ENCODE measurements at regions not wholly inside any gene's neighbourhood (a gene's known extent, or its start where the extent isn't known, plus 50 kb on each side); places are given as distances from the start of the nearest gene placed in this dataset.
"Not testable (repeated sequence)": the region's sequence is repeated elsewhere in the genome, so short reads cannot be mapped to it uniquely, and the experiment has no call there.

- DNase-seq: no peak
Measured at GRCh38 chr5:159504106-159504856, 174.0 kb upstream of the IL12B start.

- no peak for DNase-seq
Measured at GRCh38 chr5:159504857-159505304, 174.6 kb upstream of the IL12B start.

DNA sequence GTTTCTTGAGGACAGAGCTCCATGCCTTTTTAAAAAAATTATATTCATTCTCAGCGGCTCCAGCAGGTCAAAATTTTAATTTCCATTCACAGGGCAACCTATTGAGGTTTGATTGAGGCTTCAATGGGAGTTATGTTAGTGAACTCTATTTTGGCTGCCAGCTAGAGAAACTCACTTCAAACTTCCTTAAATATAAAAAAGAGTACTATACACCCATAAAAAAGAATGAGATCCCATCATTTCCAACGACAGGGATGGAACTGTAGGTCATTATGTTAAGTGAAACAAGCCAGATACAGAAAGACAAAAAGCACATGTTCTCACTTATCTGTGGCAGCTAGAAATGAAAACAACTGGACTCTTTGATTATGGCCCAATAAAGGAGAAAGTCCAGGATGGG lies 176.8 kb upstream of the IL12B start:
- DNase-seq: no peak

DNA sequence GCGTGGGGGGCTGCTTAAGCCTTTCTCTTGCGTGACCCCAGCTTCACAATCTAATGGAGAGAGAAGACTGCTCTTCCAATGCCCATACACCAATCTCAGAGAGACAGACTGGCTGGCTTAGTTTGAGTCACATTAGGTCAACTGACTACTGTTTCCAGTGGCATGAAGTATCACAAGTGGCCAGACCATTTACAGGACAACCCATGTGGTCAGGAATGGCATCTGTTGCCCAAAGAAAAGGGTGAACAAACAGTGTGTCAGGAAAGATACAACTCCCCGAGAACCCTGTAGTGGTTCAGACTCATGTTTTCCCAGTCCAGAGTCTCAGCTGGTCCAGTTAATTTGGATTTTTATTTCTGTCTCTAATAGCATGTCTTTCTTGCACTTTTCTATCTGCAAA lies 177.4 kb upstream of the IL12B start:
- DNase-seq: no peak

- no peak for DNase-seq
Measured at GRCh38 chr5:159508344-159508743, 178.1 kb upstream of the IL12B start.

- DNase-seq: no peak
Measured at GRCh38 chr5:159509002-159509660, 178.8 kb upstream of the IL12B start.

GRCh38 chr5:159510282-159510681 lies 180.0 kb upstream of the IL12B start:
- DNase-seq: no peak

DNA sequence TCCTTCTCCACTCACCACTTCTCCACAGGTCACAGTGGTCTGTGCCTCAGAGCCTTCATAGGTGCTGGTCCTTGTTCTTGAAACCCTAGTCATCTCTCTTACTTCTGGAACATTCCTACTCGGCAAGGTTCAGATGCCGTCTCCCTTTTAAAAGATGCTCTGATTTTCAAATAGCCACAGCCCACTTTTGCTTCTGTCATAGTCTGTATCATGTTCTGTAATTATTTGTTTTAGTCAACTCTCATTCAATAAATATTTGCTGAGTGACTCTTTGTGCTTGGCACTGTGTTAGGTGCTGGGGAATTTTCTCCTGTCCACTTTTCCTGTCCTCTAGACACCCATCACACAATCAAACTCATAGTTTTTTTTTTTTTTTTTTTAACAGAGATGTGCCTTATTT lies 181.3 kb upstream of the IL12B start:
- no peak for DNase-seq

DNA sequence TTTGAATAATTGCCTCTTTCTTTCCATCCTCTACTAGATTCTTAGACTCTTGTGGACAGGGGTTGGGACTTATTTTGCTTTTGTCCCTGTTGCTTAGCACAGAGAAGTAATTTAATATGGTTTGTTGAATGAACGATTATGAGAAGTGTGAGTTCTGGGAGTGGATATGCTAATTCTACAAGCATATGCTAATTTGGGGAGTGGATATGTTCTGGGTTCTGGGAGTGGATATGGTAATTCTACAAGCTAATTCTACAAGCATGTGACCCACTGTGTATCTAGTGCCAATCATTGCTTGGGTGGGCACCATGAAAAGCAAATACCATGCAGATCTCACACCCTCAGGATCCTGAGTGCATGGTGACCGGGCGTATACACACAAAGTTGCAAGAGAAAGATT lies 181.8 kb upstream of the IL12B start:
- DNase-seq: no peak

DNA sequence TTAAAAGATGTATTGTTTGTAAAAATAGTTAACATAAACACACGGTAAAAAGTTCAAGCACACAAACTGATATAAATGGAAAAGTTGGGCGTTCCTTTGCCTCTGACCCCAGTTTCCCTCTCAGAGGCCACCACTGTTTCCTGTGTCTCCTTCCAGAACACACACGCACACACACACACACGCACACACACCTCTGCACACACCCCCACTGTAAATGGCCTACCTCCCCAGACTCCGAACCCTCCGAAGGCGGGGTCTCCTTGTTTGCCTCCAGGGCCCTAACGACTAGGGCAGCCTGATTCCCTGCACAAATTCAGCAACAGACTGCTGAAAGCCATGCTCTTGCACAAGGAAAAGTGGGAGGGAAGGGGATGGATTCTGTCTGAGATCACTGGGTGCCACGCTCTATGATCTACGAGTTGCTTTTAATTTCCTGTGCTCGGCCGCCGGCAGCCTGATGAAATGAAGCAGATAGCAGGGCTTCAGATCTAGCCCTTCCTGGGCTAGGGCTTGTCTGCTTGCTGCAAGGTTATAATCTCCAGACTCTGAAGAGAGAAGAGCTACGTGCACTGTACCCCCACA lies 184.0 kb upstream of the IL12B start:
- no peak for DNase-seq

DNA sequence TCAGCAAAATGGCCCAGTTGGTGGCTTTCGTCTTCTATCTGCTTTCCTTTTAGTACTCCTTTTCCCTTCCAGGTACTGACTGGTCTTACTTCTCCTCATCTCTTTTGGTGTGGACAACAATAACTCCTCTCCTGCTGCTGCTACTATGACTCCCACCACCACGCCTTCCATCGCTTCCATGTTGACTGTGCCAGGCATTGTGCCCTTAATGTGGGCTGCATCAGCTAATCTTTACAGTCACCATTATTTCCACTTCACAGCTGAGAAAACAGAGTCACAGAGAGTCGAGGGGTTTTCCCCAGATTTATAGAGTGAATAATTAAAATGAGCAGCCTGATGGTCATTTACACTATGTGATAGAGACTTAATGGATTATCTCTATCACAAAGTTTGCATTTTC lies 184.9 kb upstream of the IL12B start:
- DNase-seq: no peak

- DNase-seq: no peak
Measured at GRCh38 chr5:159515909-159516415, 185.7 kb upstream of the IL12B start.

GRCh38 chr5:159518371-159518770 lies 188.1 kb upstream of the IL12B start:
- DNase-seq: no peak

DNA sequence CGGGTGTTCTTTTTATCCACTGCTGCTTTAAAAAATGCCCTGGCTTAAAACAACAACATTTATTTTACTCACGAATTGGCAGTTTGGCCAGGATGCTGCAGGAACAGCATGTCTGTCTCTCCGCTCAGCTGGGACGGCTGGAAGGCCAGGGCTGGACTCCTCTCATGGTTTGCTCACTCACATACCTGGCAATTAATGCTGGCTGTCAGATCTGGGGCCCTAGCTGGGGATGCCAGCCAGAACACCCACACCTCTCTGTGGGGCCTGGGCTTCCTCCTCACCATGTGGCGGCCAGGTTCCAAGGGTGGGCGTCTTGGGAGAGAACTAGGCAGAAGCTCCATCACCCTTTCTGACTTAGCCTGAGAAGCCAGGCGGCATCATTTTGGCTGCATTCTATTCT lies 189.1 kb upstream of the IL12B start:
- no peak for DNase-seq

GRCh38 chr5:159522841-159523240 lies 192.6 kb upstream of the IL12B start:
- DNase-seq: no peak

DNA sequence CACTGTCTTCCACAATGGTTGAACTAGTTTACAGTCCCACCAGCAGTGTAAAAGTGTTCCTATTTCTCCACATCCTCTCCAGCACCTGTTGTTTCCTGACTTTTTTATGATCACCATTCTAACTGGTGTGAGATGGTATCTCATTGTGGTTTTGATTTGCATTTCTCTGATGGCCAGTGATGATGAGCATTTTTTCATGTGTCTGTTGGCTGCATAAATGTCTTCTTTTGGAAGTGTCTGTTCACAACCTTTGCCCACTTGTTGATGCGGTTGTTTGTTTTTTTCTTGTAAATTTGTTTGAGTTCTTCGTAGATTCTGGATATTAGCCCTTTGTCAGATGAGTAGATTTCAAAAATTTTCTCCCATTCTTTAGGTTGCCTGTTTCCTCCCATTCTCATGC lies 194.0 kb upstream of the IL12B start:
- not testable (repeated sequence) for DNase-seq

GRCh38 chr5:159525117-159525516 lies 194.8 kb upstream of the IL12B start:
- no peak for DNase-seq

- no peak for DNase-seq
Measured at GRCh38 chr5:159527546-159528254, 197.4 kb upstream of the IL12B start.

DNA sequence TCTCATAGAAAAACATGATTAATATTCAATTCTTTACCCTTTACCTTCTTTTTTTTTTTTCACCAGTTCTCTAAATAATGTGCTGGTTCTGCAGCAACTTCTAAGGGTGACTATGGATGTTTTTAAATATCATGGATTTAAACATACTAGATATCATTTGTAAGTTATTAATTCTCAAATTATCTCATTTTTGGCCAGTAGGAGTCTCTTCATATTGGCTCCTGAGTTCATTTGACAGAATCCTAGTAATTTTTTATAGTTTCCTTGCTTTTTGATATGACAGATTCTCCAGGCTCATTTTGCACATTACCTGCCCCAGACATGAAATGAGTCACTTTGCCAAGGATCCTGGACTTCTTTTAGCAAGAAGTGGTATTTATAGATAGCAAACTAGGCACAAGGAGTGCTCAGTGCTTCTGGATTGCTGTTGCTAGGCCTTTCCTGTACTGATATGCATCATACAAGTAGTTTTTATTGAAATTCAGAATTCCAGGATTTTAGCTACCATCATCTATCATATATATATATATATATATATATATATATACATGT lies 201.3 kb upstream of the IL12B start:
- DNase-seq: no peak

DNA sequence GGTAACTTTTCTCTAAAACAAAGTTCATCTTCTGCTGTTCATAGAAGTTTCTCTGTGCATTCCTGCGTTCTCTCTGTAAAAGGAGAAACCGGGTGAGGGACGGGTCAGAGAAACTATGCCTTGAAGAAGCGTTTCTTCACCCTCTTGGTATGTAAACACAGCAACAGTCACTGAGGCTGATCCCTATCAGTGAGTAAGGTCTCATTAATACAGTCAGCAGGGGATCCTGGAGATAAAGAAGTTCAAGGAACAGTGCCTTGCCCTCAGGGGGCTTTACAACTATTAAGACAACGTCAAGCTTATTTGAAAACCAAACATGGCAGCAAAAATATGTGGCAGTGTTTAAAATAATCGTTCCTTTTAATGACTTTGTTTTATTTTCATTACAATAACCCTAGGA lies 202.9 kb upstream of the IL12B start:
- no peak for DNase-seq

- DNase-seq: no peak
Measured at GRCh38 chr5:159536166-159536565, 205.9 kb upstream of the IL12B start.

- DNase-seq: no peak
Measured at GRCh38 chr5:159536646-159537045, 206.4 kb upstream of the IL12B start.

- no peak for DNase-seq
Measured at GRCh38 chr5:159539678-159540077, 209.4 kb upstream of the IL12B start.
